IPS-18a (cell line): ENCODE measurements at regions not wholly inside any gene's neighbourhood (a gene's known extent, or its start where the extent isn't known, plus 50 kb on each side); places are given as distances from the start of the nearest gene placed in this dataset.
A peak's percentile ranks its signal among the peaks of the same experiment; 100 is the strongest.

Experiments used
- H3K27ac ChIP-seq: one replicate; pipeline ENCODE4 v1.5.1; 2013; ENCODE audit warnings: low read length
- H3K27me3 ChIP-seq: one replicate; pipeline ENCODE4 v1.6.1; 2013; ENCODE audit warnings: mild to moderate bottlenecking, low read length; ENCODE audit not compliant: control insufficient read depth, insufficient read depth
- H3K36me3 ChIP-seq: one replicate; pipeline ENCODE4 v1.6.1; 2013; ENCODE audit warnings: low read depth, low read length; ENCODE audit not compliant: control insufficient read depth
- H3K4me1 ChIP-seq: one replicate; pipeline ENCODE4 v1.6.1; 2013; ENCODE audit warnings: low read depth, low read length; ENCODE audit not compliant: control insufficient read depth
- H3K4me3 ChIP-seq: one replicate; pipeline ENCODE4 v1.5.1; 2013; ENCODE audit warnings: low read length
- H3K9ac ChIP-seq: one replicate; pipeline ENCODE4 v1.6.1; 2013; ENCODE audit warnings: mild to moderate bottlenecking, low read length, moderate library complexity
- H3K9me3 ChIP-seq: one replicate; pipeline ENCODE4 v1.6.1; 2013; ENCODE audit warnings: low read depth, low read length; ENCODE audit not compliant: control insufficient read depth

- H3K4me1 ChIP-seq = peaks cover 7% of the 10 kb centered on the region
- no peak overlapping the region for H3K4me3 ChIP-seq
- no peak overlapping the region for H3K9ac ChIP-seq
- no peaks in the 10 kb centered on the region for H3K9me3 ChIP-seq
- H3K36me3 ChIP-seq = no peaks in the 10 kb centered on the region
- H3K27ac ChIP-seq = no peak overlapping the region
- H3K27me3 ChIP-seq = no peaks in the 10 kb centered on the region
These were observed 90.6 kb upstream of the KCNJ15 start for GRCh38 chr21:38166173-38166535.

DNA sequence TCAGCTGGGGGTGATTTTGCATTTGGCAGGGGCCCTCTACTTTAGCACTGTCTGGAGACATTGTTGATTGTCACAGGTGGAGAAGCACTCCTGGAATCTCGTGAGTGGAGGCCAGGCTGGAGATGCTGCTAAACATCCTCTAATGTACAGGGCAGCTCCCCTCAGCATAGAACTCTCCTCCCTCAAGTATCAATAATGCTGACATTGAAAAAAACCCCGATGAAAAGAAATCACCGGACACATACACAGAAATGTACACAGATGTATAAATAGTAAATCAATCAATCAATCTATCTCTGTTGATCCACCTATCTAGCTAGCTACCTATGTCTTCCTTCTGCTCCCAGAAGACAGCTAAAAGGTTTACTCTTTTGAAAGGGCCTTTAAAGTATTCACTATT lies 89.4 kb upstream of the KCNJ15 start:
- H3K9me3 ChIP-seq = no peaks in the 10 kb centered on the region
- no peak overlapping the region for H3K27ac ChIP-seq
- no peak overlapping the region for H3K4me3 ChIP-seq
- no peak overlapping the region for H3K9ac ChIP-seq
- H3K36me3 ChIP-seq = no peaks in the 10 kb centered on the region
- no peaks in the 10 kb centered on the region for H3K27me3 ChIP-seq
- H3K4me1 ChIP-seq = peaks cover 19% of the 10 kb centered on the region

GRCh38 chr21:38170283-38170682 lies 86.5 kb upstream of the KCNJ15 start:
- Histone ChIP-seq H3K27me3 (no peaks in the 10 kb centered on the region), H3K9ac (no peak overlapping the region), H3K4me3 (no peak overlapping the region), H3K4me1 (peaks cover 20% of the 10 kb centered on the region), H3K27ac (no peak overlapping the region), H3K36me3 (no peaks in the 10 kb centered on the region), H3K9me3 (no peaks in the 10 kb centered on the region)

- Histone ChIP-seq H3K4me1 (peaks cover 20% of the 10 kb centered on the region), H3K27me3 (no peaks in the 10 kb centered on the region), H3K9ac (no peak overlapping the region), H3K36me3 (no peaks in the 10 kb centered on the region), H3K27ac (no peak overlapping the region), H3K4me3 (peak overlapping the region; percentile 13), H3K9me3 (no peaks in the 10 kb centered on the region)
These were observed 85.8 kb upstream of the KCNJ15 start for GRCh38 chr21:38170704-38171682.

DNA sequence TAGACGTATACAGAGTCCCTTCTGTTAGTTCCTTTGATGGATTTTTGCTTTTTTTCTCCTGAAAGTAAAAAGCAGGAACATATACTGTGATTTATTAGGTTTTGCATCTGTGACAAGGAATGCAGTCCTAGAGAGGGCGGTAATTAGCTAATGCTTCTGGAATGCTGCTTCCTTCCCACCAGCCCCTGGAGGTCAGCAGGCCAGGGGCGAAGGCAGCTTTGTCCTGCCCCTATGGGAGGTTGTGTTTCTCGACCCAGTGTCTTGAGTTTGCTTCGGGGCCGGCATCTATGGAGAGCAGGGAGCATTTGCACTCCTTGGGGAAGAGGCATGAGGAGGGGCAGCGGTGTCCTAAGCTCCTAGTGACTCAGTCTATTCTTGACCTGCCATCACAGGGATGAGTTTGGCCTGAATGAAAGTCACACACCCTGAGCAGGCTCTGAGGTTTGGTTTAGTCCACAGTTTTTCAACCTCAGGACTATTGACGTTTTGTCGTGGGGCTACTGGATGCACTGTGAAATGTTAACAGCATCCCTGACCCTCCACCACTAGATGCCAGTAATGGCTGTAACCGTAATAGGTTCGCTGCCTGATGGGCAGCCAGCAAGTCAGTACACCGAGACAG lies 85.0 kb upstream of the KCNJ15 start:
- Histone ChIP-seq H3K27me3 (no peaks in the 10 kb centered on the region), H3K27ac (peak overlapping the region; percentile 13), H3K9ac (no peak overlapping the region)

GRCh38 chr21:38173276-38174035 lies 83.3 kb upstream of the KCNJ15 start:
- no peaks in the 10 kb centered on the region for H3K9me3 ChIP-seq
- no peak overlapping the region for H3K4me3 ChIP-seq
- no peak overlapping the region for H3K9ac ChIP-seq
- no peaks in the 10 kb centered on the region for H3K36me3 ChIP-seq
- H3K27ac ChIP-seq = no peak overlapping the region
- no peaks in the 10 kb centered on the region for H3K27me3 ChIP-seq
- peaks cover 20% of the 10 kb centered on the region for H3K4me1 ChIP-seq

More for the DNA sequence above, 85.0 kb upstream of the KCNJ15 start:
- Histone ChIP-seq H3K36me3 (no peaks in the 10 kb centered on the region), H3K4me1 (peaks cover 20% of the 10 kb centered on the region), H3K4me3 (peak overlapping the region; percentile 13), H3K9me3 (no peaks in the 10 kb centered on the region)

DNA sequence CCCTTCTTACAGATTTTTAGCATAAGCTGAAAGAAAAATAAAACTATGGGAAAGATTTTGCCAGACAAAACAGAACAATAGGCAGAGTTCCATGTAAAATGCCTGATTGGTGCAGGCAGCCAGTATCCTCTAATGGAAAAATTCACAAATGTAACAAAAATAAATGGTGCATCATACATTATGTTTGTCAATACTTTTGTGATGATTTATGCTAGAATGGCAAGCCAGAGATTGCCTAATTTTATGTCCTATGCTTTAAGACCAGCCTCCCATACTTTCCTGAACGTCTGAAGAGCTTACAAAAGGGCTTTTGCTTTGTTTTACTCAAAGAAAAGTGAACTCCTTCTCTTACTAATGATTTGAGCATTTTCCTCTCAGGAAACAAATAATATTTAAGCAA lies 81.5 kb upstream of the KCNJ15 start:
- Histone ChIP-seq H3K27ac (no peak overlapping the region), H3K4me3 (no peak overlapping the region), H3K27me3 (no peaks in the 10 kb centered on the region), H3K9ac (no peak overlapping the region), H3K9me3 (no peaks in the 10 kb centered on the region), H3K36me3 (no peaks in the 10 kb centered on the region), H3K4me1 (peaks cover 20% of the 10 kb centered on the region)

GRCh38 chr21:38177919-38178652 lies 78.7 kb upstream of the KCNJ15 start:
- no peak overlapping the region for H3K9ac ChIP-seq
- H3K27me3 ChIP-seq = no peaks in the 10 kb centered on the region
- H3K27ac ChIP-seq = no peak overlapping the region
- no peaks in the 10 kb centered on the region for H3K9me3 ChIP-seq
- no peaks in the 10 kb centered on the region for H3K4me1 ChIP-seq
- no peak overlapping the region for H3K4me3 ChIP-seq
- no peaks in the 10 kb centered on the region for H3K36me3 ChIP-seq

DNA sequence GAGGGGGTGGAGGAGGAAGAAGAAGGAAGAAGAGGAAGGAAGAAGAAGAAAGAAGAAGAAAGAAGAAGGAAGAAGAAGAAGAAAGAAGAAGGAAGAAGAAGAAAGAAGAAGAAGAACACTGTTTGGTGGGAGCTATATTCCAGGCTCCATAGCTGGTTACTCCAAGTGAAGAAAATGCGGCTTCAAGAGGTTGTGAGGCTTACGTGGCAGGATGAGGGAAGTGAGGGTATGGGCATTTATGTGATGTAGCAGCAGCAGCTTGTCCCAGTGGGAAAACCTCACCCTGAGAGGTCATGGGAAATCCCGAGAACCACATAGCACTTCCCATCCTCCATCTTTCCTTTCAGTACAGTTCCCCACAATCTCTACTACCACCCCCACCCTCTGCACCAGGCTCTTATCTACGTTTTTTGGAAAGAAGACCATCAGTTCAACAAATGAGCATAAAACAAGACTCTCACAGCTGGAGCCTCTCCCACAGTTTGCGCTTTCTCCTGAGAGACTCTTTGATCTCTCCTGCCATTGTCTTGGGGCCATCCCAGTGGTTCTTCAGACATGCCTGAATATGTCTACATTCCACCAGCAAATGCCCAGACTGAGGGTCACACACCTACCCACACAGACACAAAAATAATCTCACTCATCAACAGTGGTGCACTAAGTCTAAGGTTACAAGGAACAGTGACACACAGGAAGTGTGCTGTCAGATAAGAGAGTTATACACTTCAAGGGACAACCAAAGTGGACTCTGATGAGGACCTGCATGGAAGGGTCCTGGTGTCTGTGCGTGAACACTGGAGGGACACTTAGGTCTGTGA lies 77.9 kb upstream of the KCNJ15 start:
- H3K27ac ChIP-seq = no peak overlapping the region
- no peak overlapping the region for H3K4me3 ChIP-seq
- H3K27me3 ChIP-seq = no peaks in the 10 kb centered on the region
- no peak overlapping the region for H3K9ac ChIP-seq
- H3K36me3 ChIP-seq = no peaks in the 10 kb centered on the region
- no peaks in the 10 kb centered on the region for H3K9me3 ChIP-seq
- no peaks in the 10 kb centered on the region for H3K4me1 ChIP-seq

DNA sequence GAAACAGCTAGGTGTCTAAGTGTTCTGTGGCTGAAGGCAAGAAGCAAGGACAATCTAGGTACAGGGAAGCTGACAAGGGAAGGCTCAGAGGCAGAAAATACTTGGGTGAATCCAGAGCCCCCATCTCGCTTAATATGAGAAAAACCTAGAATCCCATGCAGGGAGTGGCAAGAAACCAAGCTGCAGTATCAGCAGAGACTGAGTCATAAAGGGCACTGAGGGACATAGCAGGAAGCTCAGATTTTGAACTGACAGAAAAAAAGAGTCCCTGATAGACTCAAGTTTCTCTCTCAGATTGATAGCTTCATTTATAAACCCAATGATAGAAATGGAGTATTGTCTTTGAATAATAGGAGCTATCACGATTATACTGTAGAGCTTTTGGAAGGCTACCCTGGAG lies 77.3 kb upstream of the KCNJ15 start:
- Histone ChIP-seq H3K4me1 (no peaks in the 10 kb centered on the region), H3K27ac (no peak overlapping the region), H3K36me3 (no peaks in the 10 kb centered on the region), H3K27me3 (no peaks in the 10 kb centered on the region), H3K9me3 (no peaks in the 10 kb centered on the region), H3K9ac (no peak overlapping the region), H3K4me3 (no peak overlapping the region)
